NCI-H1048 (cell line): ENCODE measurements at regions not wholly inside any gene's neighbourhood (a gene's known extent, or its start where the extent isn't known, plus 50 kb on each side); places are given as distances from the start of the nearest gene placed in this dataset.
"Not testable (repeated sequence)": the region's sequence is repeated elsewhere in the genome, so short reads cannot be mapped to it uniquely, and the experiment has no call there.

Source experiments
- DNase-seq: peaks from one replicate; lab custom pipeline; 2025; lab: John Stamatoyannopoulos, UW

- DNase-seq, result no peak
Measured at GRCh38 chr10:64023926-64024470, 502.8 kb downstream of the REEP3 start.

GRCh38 chr10:64033711-64034110 lies 512.5 kb downstream of the REEP3 start:
- DNase-seq, result no peak

GRCh38 chr10:64036321-64036930 lies 515.2 kb downstream of the REEP3 start:
- no peak for DNase-seq

- no peak for DNase-seq
Measured at GRCh38 chr10:64037071-64037661, 516.0 kb downstream of the REEP3 start.

- no peak for DNase-seq
Measured at GRCh38 chr10:64038107-64038506, 516.9 kb downstream of the REEP3 start.

- DNase-seq, result no peak
Measured at GRCh38 chr10:64039198-64039597, 518.0 kb downstream of the REEP3 start.

GRCh38 chr10:64040781-64041180 lies 519.6 kb downstream of the REEP3 start:
- DNase-seq, result no peak

GRCh38 chr10:64041185-64041988 lies 520.2 kb downstream of the REEP3 start:
- peak; percentile 41 for DNase-seq

GRCh38 chr10:64041989-64042490 lies 520.8 kb downstream of the REEP3 start:
- DNase-seq, result no peak

- no peak for DNase-seq
Measured at GRCh38 chr10:64044098-64044497, 522.9 kb downstream of the REEP3 start.

- not testable (repeated sequence) for DNase-seq
Measured at GRCh38 chr10:64044957-64045632, 523.9 kb downstream of the REEP3 start.

GRCh38 chr10:64054392-64054791 lies 533.2 kb downstream of the REEP3 start:
- DNase-seq, result no peak

GRCh38 chr10:64059884-64060283 lies 538.7 kb downstream of the REEP3 start:
- DNase-seq, result no peak

- no peak for DNase-seq
Measured at GRCh38 chr10:64060389-64060788, 539.2 kb downstream of the REEP3 start.

- DNase-seq, result no peak
Measured at GRCh38 chr10:64062793-64063192, 541.6 kb downstream of the REEP3 start.

GRCh38 chr10:64067009-64067606 lies 545.9 kb downstream of the REEP3 start:
- no peak for DNase-seq

GRCh38 chr10:64067859-64068258 lies 546.7 kb downstream of the REEP3 start:
- DNase-seq, result no peak

GRCh38 chr10:64070241-64070640 lies 549.0 kb downstream of the REEP3 start:
- DNase-seq, result no peak

- DNase-seq, result no peak
Measured at GRCh38 chr10:64071218-64071617, 550.0 kb downstream of the REEP3 start.

- DNase-seq, result no peak
Measured at GRCh38 chr10:64075604-64076003, 554.4 kb downstream of the REEP3 start.

- DNase-seq, result no peak
Measured at GRCh38 chr10:64076322-64076940, 555.2 kb downstream of the REEP3 start.
